Astrocyte (in vitro differentiated cells and primary cell): ENCODE measurements at regions not wholly inside any gene's neighbourhood (a gene's known extent, or its start where the extent isn't known, plus 50 kb on each side); places are given as distances from the start of the nearest gene placed in this dataset.
A peak's percentile ranks its signal among the peaks of the same experiment; 100 is the strongest.
"Not testable (repeated sequence)": the region's sequence is repeated elsewhere in the genome, so short reads cannot be mapped to it uniquely, and the experiment has no call there.

Experiments
- DNase-seq: peaks from one replicate; pipeline ENCODE4 v3.0.0-alpha.2; 2010; ENCODE audit warnings: low read depth
- FAIRE-seq: peaks from 2 replicates; lab custom pipeline; 2011; peaks lifted over from hg19 to GRCh38; lab: Jason Lieb, UNC
- H2AFZ ChIP-seq: 2 replicates; pipeline ENCODE4 v1.6.0; 2012; ENCODE audit warnings: low read depth, low read length, inconsistent platforms
- H3K27ac ChIP-seq: 2 replicates; pipeline ENCODE4 v1.5.1; 2011; ENCODE audit warnings: low read depth, low read length, inconsistent platforms
- H3K27me3 ChIP-seq: 2 replicates; pipeline ENCODE4 v1.6.0; 2011; ENCODE audit warnings: low read length, inconsistent platforms; ENCODE audit not compliant: insufficient read depth
- H3K36me3 ChIP-seq: 2 replicates; pipeline ENCODE4 v1.5.1; 2011; ENCODE audit warnings: low read length, inconsistent platforms; ENCODE audit not compliant: insufficient read depth
- H3K4me1 ChIP-seq: 2 replicates; pipeline ENCODE4 v1.5.1; 2011; ENCODE audit warnings: low read length, inconsistent platforms; ENCODE audit not compliant: insufficient read depth
- H3K4me2 ChIP-seq: 2 replicates; pipeline ENCODE4 v1.6.0; 2012; ENCODE audit warnings: low read length, inconsistent platforms
- H3K4me3 ChIP-seq: 2 replicates; pipeline ENCODE4 v1.5.1; 2011; ENCODE audit warnings: low read depth, mild to moderate bottlenecking, low read length, inconsistent platforms; ENCODE audit not compliant: insufficient read depth
- H3K79me2 ChIP-seq: 2 replicates; pipeline ENCODE4 v1.6.0; 2012; ENCODE audit warnings: mild to moderate bottlenecking, low read length, inconsistent platforms; ENCODE audit not compliant: insufficient read depth
- H3K9ac ChIP-seq: 2 replicates; pipeline ENCODE4 v1.6.0; 2012; ENCODE audit warnings: mild to moderate bottlenecking, low read length, inconsistent platforms
- H3K9me3 ChIP-seq: 2 replicates; pipeline ENCODE4 v1.5.1; 2012; ENCODE audit warnings: low read depth, mild to moderate bottlenecking, low read length, inconsistent platforms; ENCODE audit not compliant: insufficient read depth
- H4K20me1 ChIP-seq: 2 replicates; pipeline ENCODE4 v1.6.0; 2012; ENCODE audit warnings: low read length, inconsistent platforms; ENCODE audit not compliant: insufficient read depth
- H3K27ac Mint-ChIP-seq: one replicate; pipeline ENCODE4 v1.8.0; 2021; ENCODE audit warnings: mild to moderate bottlenecking, mixed read lengths; ENCODE audit not compliant: unreplicated experiment
- H3K27me3 Mint-ChIP-seq: one replicate; pipeline ENCODE4 v1.8.0; 2021; ENCODE audit warnings: low read depth, mixed read lengths; ENCODE audit not compliant: unreplicated experiment
- H3K36me3 Mint-ChIP-seq: one replicate; pipeline ENCODE4 v1.8.0; 2021; ENCODE audit warnings: low read depth, mixed read lengths; ENCODE audit not compliant: unreplicated experiment
- H3K4me1 Mint-ChIP-seq: one replicate; pipeline ENCODE4 v1.8.0; 2021; ENCODE audit warnings: low read depth, mixed read lengths; ENCODE audit not compliant: unreplicated experiment
- H3K4me3 Mint-ChIP-seq: one replicate; pipeline ENCODE4 v1.8.0; 2021; ENCODE audit warnings: mild to moderate bottlenecking, moderate library complexity, mixed read lengths; ENCODE audit not compliant: unreplicated experiment
- H3K9me3 Mint-ChIP-seq: one replicate; pipeline ENCODE4 v1.8.0; 2021; ENCODE audit warnings: mild to moderate bottlenecking, mixed read lengths; ENCODE audit not compliant: unreplicated experiment
- CTCF ChIP-seq: IDR thresholded peaks from 2 replicates; pipeline ENCODE4 v1.5.1; 2011; ENCODE audit warnings: low read depth, mild to moderate bottlenecking, inconsistent platforms, low read length, moderate library complexity; ENCODE audit not compliant: insufficient read depth
- EZH2 ChIP-seq: IDR thresholded peaks from 2 replicates; pipeline ENCODE4 v1.6.1; 2012; ENCODE audit warnings: mild to moderate bottlenecking, low read length, inconsistent platforms; ENCODE audit not compliant: insufficient read depth

- Mint-ChIP-seq H3K4me1 (peaks cover 10% of the 10 kb centered on the region), H3K4me3 (no peak overlapping the region), H3K36me3 (no peaks in the 10 kb centered on the region), H3K9me3 (peaks cover 12% of the 10 kb centered on the region), H3K27me3 (no peaks in the 10 kb centered on the region), H3K27ac (no peak overlapping the region)
- H3K4me3 ChIP-seq: no peak overlapping the region
- peak overlapping the region; percentile 42 for H3K4me2 ChIP-seq
- no peaks in the 10 kb centered on the region for H3K36me3 ChIP-seq
- H3K9me3 ChIP-seq: no peaks in the 10 kb centered on the region
- no peaks in the 10 kb centered on the region for H4K20me1 ChIP-seq
- no peak overlapping the region for H3K9ac ChIP-seq
- H3K27me3 ChIP-seq: no peaks in the 10 kb centered on the region
- TF ChIP-seq CTCF: no peak
- no peak for TF ChIP-seq EZH2
- no peaks in the 10 kb centered on the region for H3K79me2 ChIP-seq
- H3K4me1 ChIP-seq: no peaks in the 10 kb centered on the region
- FAIRE-seq (no peak), DNase-seq (no peak)
- H3K27ac ChIP-seq: no peak overlapping the region
- H2AFZ ChIP-seq: no peak overlapping the region
Observed at GRCh38 chr14:53398616-53399015, 245.5 kb upstream of the DDHD1 start.

- H3K79me2 ChIP-seq, H3K9ac ChIP-seq, H3K27me3 Mint-ChIP-seq, H3K4me3 Mint-ChIP-seq, H3K4me3 ChIP-seq, H3K4me2 ChIP-seq, DNase-seq, H3K36me3 ChIP-seq, H3K27ac ChIP-seq, H3K27ac Mint-ChIP-seq, H3K27me3 ChIP-seq, H4K20me1 ChIP-seq, H2AFZ ChIP-seq, FAIRE-seq, H3K9me3 ChIP-seq, H3K36me3 Mint-ChIP-seq: not testable (repeated sequence)
- peaks cover 19% of the 10 kb centered on the region for H3K4me1 ChIP-seq
- peaks cover 28% of the 10 kb centered on the region for H3K4me1 Mint-ChIP-seq
- H3K9me3 Mint-ChIP-seq: peaks cover 12% of the 10 kb centered on the region
Observed at GRCh38 chr14:53395267-53395666, 242.1 kb upstream of the DDHD1 start.

GRCh38 chr14:53391631-53392285, 238.6 kb upstream of the DDHD1 start:
- peak overlapping the region; percentile 2 for H2AFZ ChIP-seq
- H3K4me1 ChIP-seq: peaks cover 19% of the 10 kb centered on the region
- TF ChIP-seq EZH2 (no peak), CTCF (no peak)
- peak overlapping the region; percentile 41 for H3K9ac ChIP-seq
- no peak overlapping the region for H3K4me3 Mint-ChIP-seq
- no peak overlapping the region for H3K4me3 ChIP-seq
- H3K36me3 Mint-ChIP-seq: no peaks in the 10 kb centered on the region
- H3K27ac ChIP-seq: peak overlapping the region; percentile 81
- no peaks in the 10 kb centered on the region for H3K9me3 ChIP-seq
- H3K4me2 ChIP-seq: peak overlapping the region; percentile 62
- peak; percentile 96 for DNase-seq
- H3K27ac Mint-ChIP-seq: peak overlapping the region; percentile 27
- peak; percentile 94 for FAIRE-seq
- H4K20me1 ChIP-seq: no peaks in the 10 kb centered on the region
- no peaks in the 10 kb centered on the region for H3K36me3 ChIP-seq
- H3K79me2 ChIP-seq: no peaks in the 10 kb centered on the region
- H3K9me3 Mint-ChIP-seq: peaks cover 14% of the 10 kb centered on the region
- H3K4me1 Mint-ChIP-seq: peaks cover 28% of the 10 kb centered on the region
- H3K27me3 Mint-ChIP-seq: no peaks in the 10 kb centered on the region
- H3K27me3 ChIP-seq: no peaks in the 10 kb centered on the region
